NCI-H2196 (cell line): ENCODE measurements at regions not wholly inside any gene's neighbourhood (a gene's known extent, or its start where the extent isn't known, plus 50 kb on each side); places are given as distances from the start of the nearest gene placed in this dataset.

ENCODE experiments used
- DNase-seq: peaks from one replicate; lab custom pipeline; 2025; ENCODE audit not compliant: unreplicated experiment; lab: John Stamatoyannopoulos, UW

DNA sequence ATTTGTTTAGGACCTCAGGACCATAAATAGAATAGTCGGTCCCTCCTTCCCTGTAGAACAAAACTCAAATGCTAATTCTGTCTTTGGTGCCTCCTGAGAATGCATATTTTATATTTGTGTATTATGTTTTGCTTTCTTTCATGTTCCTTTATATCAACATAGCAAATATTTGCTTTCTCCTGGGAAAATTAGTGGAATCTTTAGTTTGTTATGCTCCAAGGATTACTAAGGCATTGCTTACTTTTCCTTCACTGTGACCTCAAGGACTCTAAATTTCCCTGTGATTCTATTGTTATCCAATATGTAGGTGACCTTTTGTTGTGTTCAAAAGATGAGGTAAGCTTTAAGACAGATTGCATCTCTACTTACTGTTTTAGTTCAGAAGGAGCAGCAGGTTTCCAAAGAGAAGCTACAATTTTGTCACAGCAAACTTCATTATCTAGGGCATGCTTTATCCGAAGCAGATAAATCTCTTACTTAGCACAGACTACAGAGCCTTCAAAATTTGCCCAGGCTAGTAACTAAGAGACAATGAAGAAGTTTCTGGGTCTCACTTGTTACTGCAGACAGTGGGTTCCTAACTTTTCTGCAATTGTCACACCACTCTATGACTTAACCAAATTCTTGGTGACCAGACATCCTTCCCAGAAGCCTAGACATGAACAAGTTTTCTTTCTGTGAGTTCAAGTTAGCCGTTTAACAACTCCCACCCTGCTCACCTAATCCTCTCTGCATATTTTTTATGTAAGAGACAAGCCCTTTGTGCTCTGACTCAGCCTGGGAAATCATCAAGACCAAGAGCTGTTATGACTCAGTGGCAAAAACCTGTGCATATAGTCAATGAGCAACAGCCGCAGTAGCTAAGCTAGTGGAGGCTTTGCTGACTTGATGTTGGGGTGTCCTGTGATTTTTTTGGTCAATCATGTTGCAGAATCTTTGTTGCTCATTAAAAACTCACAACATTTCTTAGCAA is 378.8 kb downstream of the QKI start:
- no peak for DNase-seq

DNA sequence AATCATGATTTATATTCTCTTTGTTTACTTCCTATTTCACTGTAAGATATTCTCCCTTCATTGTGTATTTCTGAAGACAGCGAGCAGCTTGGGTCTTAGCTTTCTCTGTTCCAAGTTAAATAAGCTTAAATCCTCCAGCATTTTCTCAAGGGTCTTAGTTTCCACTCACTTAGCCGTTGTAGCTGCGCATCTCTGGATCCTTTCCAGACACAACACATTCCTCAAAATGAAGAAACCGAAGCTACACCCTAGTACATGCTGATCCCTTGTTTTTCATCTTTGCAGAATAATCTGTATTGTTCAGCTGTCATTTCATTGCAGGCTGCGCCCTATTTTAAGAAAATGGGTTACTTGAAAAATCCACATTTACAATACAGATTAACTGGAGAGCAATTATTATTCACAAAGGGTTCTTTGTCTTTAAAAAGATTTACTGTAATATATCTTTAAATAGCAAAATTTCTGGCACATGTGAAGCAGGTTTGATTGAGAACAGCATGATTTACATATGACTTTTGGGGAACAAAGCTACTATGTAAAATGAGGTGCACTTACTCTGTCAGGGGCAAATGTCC is 375.8 kb downstream of the QKI start:
- DNase-seq, result no peak

DNA sequence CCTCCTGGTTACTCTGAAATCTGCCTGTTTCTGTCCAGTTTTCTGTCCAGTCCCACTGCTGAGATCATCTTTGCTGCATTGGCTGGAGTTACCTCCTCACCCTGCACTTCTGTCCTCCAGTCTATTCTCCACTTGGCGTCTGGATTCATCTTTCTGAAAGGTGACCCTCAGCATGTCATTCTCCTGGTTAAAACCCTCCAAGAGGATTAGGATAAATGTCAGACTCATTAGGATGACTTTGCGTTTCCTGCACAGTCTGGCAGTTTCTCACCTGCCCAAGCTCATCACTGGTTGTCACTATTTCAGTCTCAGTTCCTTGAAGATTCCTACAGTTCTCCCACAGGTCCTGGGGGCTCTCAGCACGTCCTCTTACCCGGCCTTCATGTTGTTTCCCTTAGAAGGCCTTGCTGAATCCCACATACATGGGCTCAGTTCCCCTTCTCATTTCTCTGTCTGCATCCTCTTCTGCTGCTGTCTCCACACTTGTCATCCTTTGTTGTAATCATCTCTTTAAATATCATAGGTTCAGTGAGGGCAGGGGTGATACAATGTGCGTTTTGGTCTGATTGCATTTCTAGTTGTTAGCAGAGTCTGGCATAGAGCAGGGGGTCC is 374.8 kb downstream of the QKI start:
- no peak for DNase-seq

DNA sequence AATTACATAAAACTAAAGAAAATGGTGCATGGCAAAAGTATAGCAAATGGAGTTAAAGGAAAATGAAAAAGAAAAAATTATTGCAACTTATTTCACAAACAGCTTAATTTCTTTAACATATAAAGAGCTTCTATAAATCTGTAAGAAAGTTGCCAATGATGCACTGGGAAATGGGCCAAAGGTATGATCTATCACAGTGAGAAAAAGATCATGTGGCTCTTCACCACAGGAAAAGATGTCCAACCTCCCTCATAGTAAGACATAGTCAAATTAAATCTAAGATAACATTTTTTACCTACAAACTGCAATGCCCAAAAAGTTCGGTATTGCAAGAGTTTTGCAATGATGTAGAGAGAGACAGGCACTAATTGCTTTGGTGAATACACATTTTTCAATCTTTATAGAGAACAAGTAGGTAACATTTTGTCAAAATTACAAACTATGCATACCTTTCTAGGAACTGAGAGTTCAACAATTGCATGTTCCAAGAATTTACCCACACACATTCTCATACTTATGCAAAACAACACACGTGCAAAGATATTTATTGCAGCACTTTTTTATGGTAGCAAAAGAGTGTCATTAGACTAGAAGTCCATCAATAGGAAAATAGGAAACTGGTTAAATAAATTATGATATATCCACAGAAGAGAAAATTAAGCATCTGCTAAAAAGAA is 372.6 kb downstream of the QKI start:
- no peak for DNase-seq

DNA sequence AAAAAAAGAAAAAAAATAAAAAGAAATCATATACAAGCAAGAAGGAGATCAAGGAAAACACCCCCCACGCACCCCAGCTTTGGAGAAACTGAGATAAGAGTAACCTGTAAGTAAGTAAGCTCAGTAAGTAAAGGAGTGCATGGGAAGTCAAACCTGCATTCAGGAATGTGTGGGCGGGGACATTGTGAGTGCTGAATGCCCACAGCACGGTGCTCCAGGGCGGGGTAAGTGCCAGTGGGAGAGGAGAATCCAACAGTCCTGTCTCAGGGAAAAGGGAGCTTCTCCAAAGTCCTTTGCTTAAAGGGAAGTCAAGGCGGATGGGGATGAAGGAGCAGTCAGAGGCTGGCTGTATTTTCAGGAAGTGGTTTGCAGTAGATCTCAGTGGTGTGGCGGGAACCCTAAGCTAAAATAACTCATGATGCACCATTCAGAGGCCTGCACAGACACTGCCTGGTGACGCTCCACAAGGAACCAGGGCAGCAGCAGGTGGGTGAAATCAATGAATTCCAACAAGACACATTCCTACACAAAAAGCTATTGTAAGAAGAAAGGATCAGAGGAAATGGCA is 368.0 kb downstream of the QKI start:
- no peak for DNase-seq

DNA sequence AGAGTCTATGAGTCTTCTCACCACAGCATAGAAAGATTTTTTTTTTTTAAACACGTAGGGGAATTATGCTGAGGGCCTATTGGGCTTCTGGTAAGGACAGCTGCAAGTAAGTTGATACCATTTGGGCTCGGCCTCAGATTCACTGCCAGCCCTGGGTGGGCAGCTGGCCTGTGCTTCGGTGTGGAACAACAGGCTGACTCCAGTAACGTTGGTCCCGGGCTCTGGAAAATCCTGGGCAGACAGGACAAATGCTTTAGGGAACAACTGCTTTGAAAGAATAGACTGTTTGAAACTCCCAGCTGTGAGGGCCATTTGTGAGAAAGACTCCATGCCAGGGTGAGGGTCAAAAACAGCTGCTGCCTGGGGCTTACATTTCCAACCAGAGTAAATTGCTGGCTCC is 366.5 kb downstream of the QKI start:
- DNase-seq, result no peak

DNA sequence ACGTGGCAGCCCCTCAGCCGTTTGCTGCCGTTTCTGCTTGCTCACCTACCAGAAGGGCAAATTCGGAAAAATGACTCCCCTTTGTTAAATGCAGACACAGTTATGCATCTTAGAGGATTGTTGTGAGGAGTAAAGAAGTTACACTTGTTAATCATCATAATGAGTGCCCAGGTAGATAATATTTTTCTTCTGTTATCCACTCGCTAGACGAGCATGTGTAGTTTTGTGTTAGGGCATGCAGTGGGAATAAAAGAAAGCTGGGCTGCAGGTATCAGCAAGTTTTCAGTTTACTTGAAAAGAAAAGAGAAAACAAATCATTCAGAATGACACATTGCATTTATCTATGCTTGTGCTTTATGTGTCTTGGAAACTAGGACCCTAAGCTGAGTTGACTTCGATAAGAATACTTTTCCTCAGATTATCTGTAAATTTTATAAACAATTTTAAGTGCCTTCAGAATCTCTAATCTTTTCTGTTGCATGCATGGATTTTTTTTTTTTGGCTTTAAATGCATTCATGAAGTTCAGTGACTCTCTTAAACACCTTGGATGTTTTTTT is 365.3 kb downstream of the QKI start:
- no peak for DNase-seq

DNA sequence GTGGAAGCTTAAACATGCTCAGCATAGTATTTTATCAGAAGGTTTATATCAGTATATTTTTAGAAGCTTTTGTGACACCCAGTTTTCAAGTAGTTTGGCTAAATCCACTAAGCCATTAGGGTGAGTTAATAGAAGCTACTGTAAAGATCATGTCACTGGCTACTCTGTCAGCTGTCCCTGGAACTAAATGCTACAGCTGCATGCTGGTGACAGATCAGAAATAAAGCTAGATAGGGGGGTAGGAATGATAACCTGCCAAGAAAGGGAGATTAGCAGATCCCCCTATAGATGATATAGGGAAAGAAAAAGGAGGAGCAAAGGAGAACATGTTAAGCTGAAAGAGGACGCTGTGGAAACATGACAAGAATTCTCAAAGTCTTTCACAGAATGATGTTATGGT is 363.2 kb downstream of the QKI start:
- no peak for DNase-seq

DNA sequence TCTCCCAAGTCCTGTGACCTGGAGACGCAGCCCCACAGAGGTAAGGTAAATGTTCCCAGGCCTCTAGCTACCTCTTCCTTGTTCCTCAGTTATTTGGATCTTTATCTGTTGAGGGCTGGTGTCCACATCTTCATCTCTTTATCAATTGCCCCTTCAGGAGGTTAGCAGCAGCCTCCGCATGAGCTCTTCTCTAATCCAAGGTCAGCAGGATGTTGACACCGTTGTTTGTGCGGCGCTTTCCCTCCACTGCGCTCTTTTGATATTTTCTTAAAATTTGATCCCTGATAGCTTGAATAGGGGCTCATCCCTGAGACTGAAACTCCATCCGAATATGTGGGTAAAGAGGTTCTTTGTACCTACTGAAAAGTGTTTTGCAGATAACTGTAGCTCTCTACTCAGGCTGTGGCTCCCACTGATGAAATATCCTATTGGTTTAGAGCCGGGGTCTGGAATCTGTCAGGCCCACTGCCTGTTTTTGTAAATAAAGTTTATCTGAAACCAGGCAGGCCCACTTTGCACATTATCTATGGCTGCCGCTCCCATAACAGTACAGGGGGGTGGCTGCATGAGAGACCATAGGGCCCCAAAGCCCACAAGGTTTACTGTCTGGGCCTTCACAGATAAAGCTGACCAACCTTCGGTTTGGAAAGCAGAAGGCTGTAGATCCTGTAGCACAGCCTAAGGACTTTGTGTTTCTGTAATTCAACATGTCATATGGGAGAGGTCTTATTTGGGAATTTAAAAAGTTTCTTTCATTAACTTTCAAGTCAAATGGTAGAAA is 362.6 kb downstream of the QKI start:
- no peak for DNase-seq

DNA sequence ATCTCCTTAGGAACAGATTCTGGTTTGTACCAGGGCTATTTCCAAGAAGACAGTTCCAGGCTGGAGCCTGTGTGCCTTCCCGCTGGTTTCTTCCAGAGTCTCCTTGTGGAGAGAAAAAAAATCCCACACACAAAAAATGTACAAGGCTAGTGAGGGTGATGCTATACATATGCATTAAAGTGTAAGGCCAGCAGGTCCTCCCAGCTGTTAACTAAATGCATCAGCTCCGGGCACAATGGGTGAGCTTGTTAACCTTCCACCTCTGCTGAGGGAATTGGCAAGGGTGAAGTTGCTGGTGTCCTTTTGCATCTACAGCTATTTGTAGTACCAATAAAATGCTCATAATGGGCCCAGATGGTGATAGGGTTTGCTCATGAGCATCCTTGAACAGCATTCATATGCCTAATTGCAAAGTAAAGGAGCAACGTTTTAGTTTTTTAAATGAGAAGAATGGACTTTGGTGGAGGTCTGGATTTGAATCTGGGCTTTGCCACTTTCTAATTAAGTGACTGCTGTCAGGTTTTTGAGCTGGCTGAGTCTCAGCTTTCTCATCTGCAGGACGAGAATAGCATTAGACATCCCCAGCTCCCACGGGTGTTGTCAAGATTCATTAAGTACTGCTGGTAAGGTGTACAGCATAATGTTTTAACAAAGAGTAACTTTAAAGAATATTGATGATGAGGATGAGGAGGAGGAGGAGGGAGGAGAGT is 361.8 kb downstream of the QKI start:
- DNase-seq, result no peak

DNA sequence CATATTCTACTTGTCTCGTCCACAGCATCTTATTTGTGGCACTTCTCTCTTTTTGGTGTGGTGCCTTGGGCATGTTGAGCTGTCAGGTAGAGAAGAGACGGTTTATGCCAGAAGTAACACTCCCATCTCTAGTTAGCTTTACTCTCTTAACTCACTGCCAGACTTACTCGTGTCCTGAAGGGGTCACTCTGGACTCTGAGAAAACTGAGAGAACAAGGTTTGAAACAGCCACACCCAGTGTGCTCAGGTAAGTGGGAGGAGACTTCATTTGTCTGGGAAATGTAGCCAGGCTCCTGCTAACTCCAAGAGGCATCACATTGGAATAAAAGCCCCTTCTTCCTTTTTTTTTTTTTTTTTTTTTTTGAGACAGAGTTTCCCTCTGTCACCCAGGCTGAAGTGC is 360.8 kb downstream of the QKI start:
- no peak for DNase-seq

DNA sequence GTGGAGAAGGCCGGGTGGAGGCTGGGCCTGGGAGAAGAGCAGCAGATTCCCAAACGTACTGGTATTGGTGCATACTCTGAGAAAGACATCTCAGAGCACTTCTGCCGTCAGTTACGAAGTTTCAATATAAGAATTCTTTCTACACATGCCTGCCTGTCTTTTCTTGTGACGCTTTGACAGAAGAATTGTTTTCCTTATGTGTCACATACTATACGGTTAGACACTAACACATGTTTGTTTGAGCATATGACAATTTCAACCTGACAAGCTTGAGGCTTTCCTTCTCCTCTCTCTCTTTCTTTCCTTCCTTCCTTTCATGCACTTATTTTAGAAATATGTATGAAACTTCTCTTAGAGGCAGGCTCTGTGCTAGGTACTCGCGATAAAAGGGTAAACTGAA is 360.0 kb downstream of the QKI start:
- DNase-seq, result no peak

DNA sequence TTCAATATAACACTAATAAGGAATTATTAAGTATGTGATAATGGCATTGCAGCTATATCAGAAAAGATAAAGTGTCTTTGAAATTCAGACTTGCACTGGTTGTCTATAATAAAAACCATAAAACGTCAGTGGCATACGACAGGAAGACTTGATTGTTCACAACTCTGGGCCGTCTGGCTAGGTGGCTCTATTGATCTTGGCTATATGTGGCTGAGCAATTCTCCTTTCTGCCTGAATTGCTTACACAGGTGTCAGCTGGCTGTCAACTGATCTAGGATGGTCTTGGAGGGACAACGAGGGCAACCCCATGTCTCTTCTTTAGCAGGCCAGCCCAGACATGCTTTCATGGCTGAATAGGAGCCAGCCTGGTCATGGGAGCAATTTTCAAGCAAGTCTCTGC is 359.1 kb downstream of the QKI start:
- no peak for DNase-seq

DNA sequence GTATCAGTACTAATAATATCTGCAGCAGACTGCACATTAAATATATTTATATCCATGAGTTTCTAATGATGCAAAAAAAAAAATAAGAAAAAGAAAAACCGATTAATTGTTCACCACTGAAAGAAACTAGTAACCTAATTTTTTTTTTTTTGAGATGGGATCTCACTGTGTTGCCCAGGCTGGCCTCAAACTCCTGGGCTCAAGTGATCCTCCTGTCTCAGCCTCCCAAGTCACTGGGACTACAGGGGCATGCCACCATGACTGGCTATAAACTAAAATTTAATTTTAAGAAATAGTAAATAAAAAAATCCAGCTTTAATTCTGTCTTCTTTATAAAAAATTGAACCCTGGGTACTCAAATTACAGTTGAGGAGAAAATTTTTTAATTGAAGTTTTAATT is 358.2 kb downstream of the QKI start:
- DNase-seq, result no peak

DNA sequence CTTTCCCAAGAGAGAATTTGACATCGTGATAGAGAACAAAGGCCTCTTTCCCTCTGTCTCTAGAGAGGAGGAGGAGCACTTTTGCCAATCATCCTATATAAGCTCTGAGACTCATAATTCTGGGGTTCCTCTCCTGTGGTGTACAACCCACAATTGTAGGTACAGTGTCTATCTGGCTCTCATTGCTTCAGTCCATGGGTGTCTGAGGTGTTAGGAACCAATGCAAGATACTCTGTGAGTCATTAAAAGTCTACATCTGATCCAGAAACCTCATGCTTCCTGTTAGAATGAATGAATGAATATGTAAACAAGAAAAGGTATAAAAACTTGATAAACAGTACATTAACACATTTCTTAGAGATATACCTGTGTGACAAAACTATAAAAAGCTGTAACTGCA is 356.7 kb downstream of the QKI start:
- no peak for DNase-seq

DNA sequence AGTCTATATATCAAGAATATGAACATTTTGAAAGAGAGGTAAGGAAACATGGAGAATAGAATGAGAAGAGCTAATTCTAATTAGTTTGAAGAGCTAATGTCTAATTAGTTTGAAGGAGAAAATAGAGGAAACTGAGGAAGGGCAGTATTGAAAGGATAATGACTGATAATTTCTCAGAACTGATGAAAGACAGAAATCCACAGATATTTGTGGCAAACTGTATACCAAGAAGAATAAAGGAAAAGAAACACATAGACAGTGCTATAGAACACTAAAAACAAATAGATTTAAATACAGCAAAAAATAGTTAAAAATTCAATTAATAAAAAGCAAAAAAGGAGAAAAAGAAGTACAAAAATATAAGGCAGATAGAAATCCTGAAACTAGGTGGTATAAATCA is 354.4 kb downstream of the QKI start:
- no peak for DNase-seq

DNA sequence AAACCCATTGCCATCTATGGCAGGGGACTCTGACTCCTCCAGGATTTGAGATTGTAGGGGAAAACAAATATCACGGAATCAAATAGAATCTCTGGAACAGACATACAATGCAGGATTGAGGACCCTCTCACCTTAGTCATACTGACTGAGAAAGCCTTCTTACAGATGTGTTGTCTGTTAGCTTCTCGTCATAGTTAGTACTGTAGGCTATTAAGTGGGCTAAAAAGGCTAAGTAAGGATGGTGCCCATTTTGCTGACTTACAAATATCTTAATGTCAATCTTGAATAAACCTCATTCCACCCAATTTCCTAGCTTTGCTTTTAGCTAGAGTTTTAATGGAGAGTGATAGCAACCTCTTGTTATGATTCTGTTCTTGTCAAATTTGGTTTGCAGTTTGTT is 352.4 kb downstream of the QKI start:
- no peak for DNase-seq

DNA sequence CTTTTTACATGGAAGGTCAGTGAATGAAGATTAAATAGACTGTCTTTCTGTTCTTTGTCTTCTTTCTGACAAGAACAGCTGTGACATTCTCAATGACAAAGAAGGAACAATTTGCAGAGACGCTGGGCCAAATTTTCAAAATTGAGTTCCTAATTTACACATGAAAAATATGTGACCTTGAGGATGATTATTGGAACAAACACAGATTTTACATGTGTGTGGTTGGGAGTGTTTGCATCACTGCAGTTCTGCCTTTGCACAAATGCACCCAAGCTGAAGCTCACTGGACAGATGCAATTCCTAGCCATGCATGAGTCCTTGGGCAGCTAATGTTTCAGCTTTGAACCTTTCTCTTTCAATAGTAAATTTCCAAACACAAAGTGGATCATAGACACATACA is 350.8 kb downstream of the QKI start:
- no peak for DNase-seq

DNA sequence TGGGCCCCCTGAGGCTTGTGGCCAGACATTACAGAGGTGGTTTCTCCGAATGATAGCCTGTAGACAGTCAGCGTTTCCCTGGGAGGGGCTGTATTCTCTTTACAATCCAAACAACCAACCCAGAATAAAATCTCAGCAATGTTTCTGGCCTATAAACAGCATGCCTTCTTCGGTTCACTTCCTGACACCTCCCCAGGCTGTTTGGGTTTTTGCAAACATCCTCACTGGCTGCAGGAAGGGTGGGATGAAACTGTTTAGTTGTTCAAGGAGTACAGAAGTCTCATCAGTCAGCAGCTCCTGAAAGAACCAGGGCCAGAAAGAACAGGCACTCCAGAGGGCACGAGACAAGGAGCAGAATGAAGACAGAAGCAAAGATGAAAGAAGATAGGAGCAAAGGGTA is 350.0 kb downstream of the QKI start:
- no peak for DNase-seq

DNA sequence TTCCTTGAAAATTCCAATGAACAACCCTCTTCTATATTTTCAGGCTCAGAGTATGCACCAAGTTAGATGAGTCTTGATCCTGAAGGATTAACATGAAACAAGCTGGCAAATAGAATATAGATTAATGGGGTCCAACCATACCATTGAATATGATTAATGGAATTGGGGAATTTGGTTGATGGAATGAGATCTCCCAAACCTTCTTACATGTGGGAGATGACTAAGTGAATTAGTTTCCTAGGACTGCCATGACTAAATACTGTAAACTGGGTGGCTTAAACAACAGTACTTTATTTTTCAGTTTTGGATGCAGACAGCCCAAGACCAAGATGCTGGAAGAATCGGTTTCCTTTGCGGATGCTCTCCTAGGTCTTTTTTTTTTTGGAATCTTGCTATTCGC is 347.0 kb downstream of the QKI start:
- no peak for DNase-seq
